H1 (cell line): ENCODE measurements at regions not wholly inside any gene's neighbourhood (a gene's known extent, or its start where the extent isn't known, plus 50 kb on each side); places are given as distances from the start of the nearest gene placed in this dataset.

ENCODE experiments used
- CTCF ChIA-PET: fragments of 300-600 bp; sonication (Branson Sonifier 250); formaldehyde crosslinking; loops from one replicate; lab custom pipeline; 2021; ENCODE audit not compliant: partially characterized antibody; lab: Charles Lee
- POLR2A ChIA-PET: fragments of 300-600 bp; sonication (Branson Sonifier 250); formaldehyde crosslinking; loops from one replicate; lab custom pipeline; 2021; ENCODE audit warnings: inconsistent platforms; ENCODE audit not compliant: partially characterized antibody; lab: Charles Lee
- DNase-seq, 2 experiments: peaks; one replicate each; pipeline versions ENCODE4 v3.0.0 to v3.0.0-alpha.2; 2010 to 2022; ENCODE audit warnings: low spot score in 2 of 2, low read depth in 1 of 2, mixed read lengths in 1 of 2
- FAIRE-seq: peaks from 2 replicates; lab custom pipeline; 2011; peaks lifted over from hg19 to GRCh38; lab: Jason Lieb, UNC
- H2AFZ ChIP-seq: 2 replicates; pipeline ENCODE4 v1.8.1; 2012; ENCODE audit warnings: low read length, inconsistent platforms
- H2AK5ac ChIP-seq: 2 replicates; pipeline ENCODE4 v1.6.1; 2013; ENCODE audit warnings: low read depth, low read length
- H2BK120ac ChIP-seq: replicated peaks from 2 replicates; pipeline ENCODE3; 2013; ENCODE audit warnings: low read depth, low read length, inconsistent platforms
- H2BK12ac ChIP-seq: 2 replicates; pipeline ENCODE4 v1.6.1; 2013; ENCODE audit warnings: low read depth, low read length
- H2BK15ac ChIP-seq: 2 replicates; pipeline ENCODE4 v1.6.1; 2013; ENCODE audit warnings: low read length
- H2BK20ac ChIP-seq: 2 replicates; pipeline ENCODE4 v1.6.1; 2013; ENCODE audit warnings: low read length
- H2BK5ac ChIP-seq: 2 replicates; pipeline ENCODE4 v1.6.1; 2013; ENCODE audit warnings: low read depth, low read length
- H3K14ac ChIP-seq: 2 replicates; pipeline ENCODE4 v1.6.1; 2013; ENCODE audit warnings: inconsistent platforms; ENCODE audit not compliant: insufficient read length
- H3K18ac ChIP-seq: 2 replicates; pipeline ENCODE4 v1.6.1; 2013; ENCODE audit warnings: low read length; ENCODE audit errors: extremely low read depth
- H3K23ac ChIP-seq: 2 replicates; pipeline ENCODE4 v1.6.1; 2013; ENCODE audit warnings: inconsistent platforms; ENCODE audit not compliant: insufficient read length
- H3K23me2 ChIP-seq: 2 replicates; pipeline ENCODE4 v1.6.1; 2013; ENCODE audit warnings: low read depth, low read length
- H3K27ac ChIP-seq: 2 replicates; pipeline ENCODE4 v1.6.1; 2011; ENCODE audit warnings: low read depth, low read length, inconsistent platforms
- H3K27me3 ChIP-seq, 4 experiments: replicated peaks in 1 of 4; 1 replicate in 1 of 4; 2 replicates in 3 of 4; pipeline versions ENCODE4 v1.6.1 to v1.8.1; 2011 to 2013; ENCODE audit warnings: low read length in 3 of 4, mild to moderate bottlenecking in 3 of 4, inconsistent platforms in 2 of 4, mixed read lengths in 2 of 4, moderate library complexity in 1 of 4; ENCODE audit not compliant: control insufficient read depth in 3 of 4, insufficient read depth in 3 of 4; ENCODE audit errors: extremely low read depth in 1 of 4
- H3K36me3 ChIP-seq, 4 experiments: 2 replicates each; pipeline versions ENCODE4 v1.6.1 to v1.8.1; 2011 to 2013; ENCODE audit warnings: mild to moderate bottlenecking in 4 of 4, low read length in 3 of 4, moderate library complexity in 2 of 4, control low read depth in 1 of 4, inconsistent platforms in 1 of 4; ENCODE audit not compliant: insufficient read depth in 4 of 4, control insufficient read depth in 2 of 4
- H3K4ac ChIP-seq: replicated peaks from 2 replicates; pipeline ENCODE3; 2013; ENCODE audit warnings: low read length, low read depth, mixed read lengths, inconsistent platforms; ENCODE audit not compliant: insufficient read length
- H3K4me1 ChIP-seq, 4 experiments: replicated peaks in 1 of 4; 1 replicate in 1 of 4; 2 replicates in 3 of 4; pipeline versions ENCODE4 v1.6.1 to v1.8.1; 2011 to 2013; ENCODE audit warnings: low read length in 3 of 4, inconsistent platforms in 2 of 4, mixed read lengths in 1 of 4; ENCODE audit not compliant: insufficient read depth in 4 of 4, control insufficient read depth in 3 of 4
- H3K4me2 ChIP-seq, 2 experiments: 2 replicates each; pipeline versions ENCODE4 v1.6.1 to v1.8.1; 2011 to 2013; ENCODE audit warnings: low read depth in 2 of 2, low read length in 2 of 2, control low read depth in 1 of 2, inconsistent platforms in 1 of 2, mild to moderate bottlenecking in 1 of 2; ENCODE audit not compliant: insufficient read depth in 1 of 2
- H3K4me3 ChIP-seq, 4 experiments: fragments of 200-600, 300-600 bp in 1 of 4; sonication (generic), shearing (Covaris generic), sonication (Bioruptor Twin) in 1 of 4; 2 replicates each; pipeline versions ENCODE4 v1.5.1 to v1.8.1; 2011 to 2016; ENCODE audit warnings: low read length in 4 of 4, low read depth in 3 of 4, control low read depth in 2 of 4, inconsistent platforms in 2 of 4, mild to moderate bottlenecking in 2 of 4, mixed read lengths in 1 of 4, moderate library complexity in 1 of 4; ENCODE audit not compliant: insufficient read depth in 2 of 4; ENCODE audit errors: extremely low read depth in 1 of 4
- H3K56ac ChIP-seq: replicated peaks from 2 replicates; pipeline ENCODE3; 2013; ENCODE audit warnings: low read depth, mild to moderate bottlenecking, mixed read lengths, low read length, inconsistent platforms; ENCODE audit not compliant: insufficient read length
- H3K79me1 ChIP-seq: 2 replicates; pipeline ENCODE4 v1.6.1; 2013; ENCODE audit warnings: low read depth, low read length, control low read depth
- H3K79me2 ChIP-seq, 2 experiments: 2 replicates each; pipeline versions ENCODE4 v1.6.1 to v1.8.1; 2012 to 2013; ENCODE audit warnings: low read length in 2 of 2, mild to moderate bottlenecking in 2 of 2, inconsistent platforms in 1 of 2; ENCODE audit not compliant: insufficient read depth in 2 of 2, control insufficient read depth in 1 of 2
- H3K9ac ChIP-seq, 4 experiments: replicated peaks in 1 of 4; 1 replicate in 1 of 4; 2 replicates in 3 of 4; pipeline versions ENCODE4 v1.6.1 to v1.8.1; 2011 to 2013; ENCODE audit warnings: low read depth in 3 of 4, low read length in 3 of 4, control low read depth in 2 of 4, mild to moderate bottlenecking in 2 of 4, moderate library complexity in 2 of 4, inconsistent platforms in 1 of 4; ENCODE audit errors: extremely low read depth in 1 of 4
- H3K9me3 ChIP-seq, 2 experiments: 2 replicates each; pipeline versions ENCODE4 v1.6.1 to v1.8.1; 2012 to 2013; ENCODE audit warnings: mild to moderate bottlenecking in 2 of 2, moderate library complexity in 2 of 2, control low read depth in 1 of 2, inconsistent platforms in 1 of 2, low read depth in 1 of 2, low read length in 1 of 2, mixed read lengths in 1 of 2; ENCODE audit not compliant: insufficient read depth in 2 of 2
- H4K20me1 ChIP-seq, 2 experiments: replicated peaks in 1 of 2; 2 replicates each; pipeline versions ENCODE3 to v1.8.1; 2011 to 2013; ENCODE audit warnings: inconsistent platforms in 2 of 2, low read length in 2 of 2, mild to moderate bottlenecking in 1 of 2; ENCODE audit not compliant: insufficient read depth in 2 of 2, control insufficient read depth in 1 of 2
- H4K5ac ChIP-seq: 2 replicates; pipeline ENCODE4 v1.6.1; 2013; ENCODE audit warnings: low read length, low read depth, mixed read lengths, inconsistent platforms; ENCODE audit not compliant: insufficient read length
- H4K8ac ChIP-seq: 2 replicates; pipeline ENCODE4 v1.8.0; 2013; ENCODE audit warnings: mild to moderate bottlenecking, moderate library complexity, low read length, inconsistent platforms; ENCODE audit not compliant: insufficient read depth; ENCODE audit errors: extremely low read depth
- H4K91ac ChIP-seq: replicated peaks from 2 replicates; pipeline ENCODE3; 2013; ENCODE audit warnings: low read length, mixed read lengths, inconsistent platforms; ENCODE audit not compliant: insufficient read length
- BCL11A ChIP-seq, 2 experiments: IDR thresholded peaks; one replicate each; pipeline ENCODE4 v1.6.1; 2011; ENCODE audit warnings: low read depth in 2 of 2, low read length in 2 of 2, mild to moderate bottlenecking in 2 of 2
- CHD1 ChIP-seq: IDR thresholded peaks from 2 replicates; pipeline ENCODE4 v1.6.1; 2012; ENCODE audit warnings: low read depth, low read length, improper control_type of control experiment
- CTBP2 ChIP-seq: IDR thresholded peaks from 2 replicates; pipeline ENCODE4 v1.7.0; 2011; ENCODE audit warnings: borderline replicate concordance, mild to moderate bottlenecking, moderate library complexity, mixed read lengths, low read length; ENCODE audit not compliant: insufficient read depth, insufficient read length
- EP300 ChIP-seq, 2 experiments: IDR thresholded peaks; 1 replicate in 1 of 2; 2 replicates in 1 of 2; pipeline ENCODE4 v1.6.1; 2011 to 2012; ENCODE audit warnings: low read depth in 2 of 2, low read length in 2 of 2, mild to moderate bottlenecking in 2 of 2, borderline replicate concordance in 1 of 2, inconsistent platforms in 1 of 2, moderate library complexity in 1 of 2
- MAFK ChIP-seq: IDR thresholded peaks from 2 replicates; pipeline ENCODE4 v1.6.1; 2012; ENCODE audit warnings: low read depth, mild to moderate bottlenecking, improper control_type of control experiment, low read length
- PHF8 ChIP-seq: fragments of 200-600 bp; sonication (generic); conservative IDR thresholded peaks from 2 replicates; pipeline ENCODE4 v1.7.1; 2012; ENCODE audit warnings: low read depth, mild to moderate bottlenecking, inconsistent platforms, low read length, moderate library complexity
- POLR2AphosphoS5 ChIP-seq: IDR thresholded peaks from 2 replicates; pipeline ENCODE4 v1.6.1; 2011; ENCODE audit warnings: low read depth, low read length
- SIN3A ChIP-seq, 2 experiments: IDR thresholded peaks in 1 of 2; conservative IDR thresholded peaks in 1 of 2; 2 replicates each; pipeline ENCODE4 v1.6.1; 2011 to 2012; ENCODE audit warnings: low read length in 2 of 2, improper control_type of control experiment in 1 of 2, low read depth in 1 of 2, mild to moderate bottlenecking in 1 of 2
- SRF ChIP-seq: IDR thresholded peaks from 2 replicates; pipeline ENCODE4 v1.6.1; 2011; ENCODE audit warnings: mild to moderate bottlenecking, low read depth, low read length, moderate library complexity
- TBP ChIP-seq: IDR thresholded peaks from 2 replicates; pipeline ENCODE4 v1.6.1; 2011; ENCODE audit warnings: low read depth, low read length, improper control_type of control experiment
- ZNF274 ChIP-seq: IDR thresholded peaks from 2 replicates; pipeline ENCODE4 v1.7.0; 2012; ENCODE audit warnings: low read length, borderline replicate concordance; ENCODE audit errors: extremely low read depth
- WGBS, 2 experiments: shearing (Covaris generic) in 1 of 2; methylation state at CpG; one replicate each; pipeline versions ENCODE4 v1.1.6 to v1.1.7; 2013 to 2015; ENCODE audit warnings: low lambda C conversion rate in 2 of 2, mixed read lengths in 2 of 2, inconsistent platforms in 1 of 2, low coverage in 1 of 2, missing lambda C conversion rate in 1 of 2; ENCODE audit not compliant: insufficient replicate concordance in 2 of 2, insufficient coverage in 1 of 2, insufficient read length in 1 of 2; ENCODE audit errors: extremely low coverage in 1 of 2, missing lambda C conversion rate in 1 of 2; 5-methylcytosine and 5-hydroxymethylcytosine counted together

GRCh38 chr13:94864474-94864873 is 152.1 kb upstream of the SOX21 start:
- no peaks in the 10 kb centered on the region for H3K9me3 ChIP-seq
- H3K79me1 ChIP-seq = no peaks in the 10 kb centered on the region
- H3K14ac ChIP-seq = no peak overlapping the region
- no peak overlapping the region for H4K5ac ChIP-seq
- H4K20me1 ChIP-seq = no peaks in the 10 kb centered on the region
- 92% methylated on average over 6 of the region's 6 CpGs; no CpG with 5 or more reads in 1 of the 2 experiments for WGBS, 2 experiments
- H3K27me3 ChIP-seq = no peaks in the 10 kb centered on the region
- H3K4me3 ChIP-seq = no peak overlapping the region
- CTCF ChIA-PET = no interaction called here
- no peak overlapping the region for H2BK20ac ChIP-seq
- H3K27ac ChIP-seq = no peak overlapping the region
- no peak overlapping the region for H3K18ac ChIP-seq
- H3K4ac ChIP-seq = no peak overlapping the region
- no peak overlapping the region for H3K4me2 ChIP-seq
- FAIRE-seq = no peak
- H2BK12ac ChIP-seq = no peak overlapping the region
- no peak overlapping the region for H3K56ac ChIP-seq
- no peak overlapping the region for H2AK5ac ChIP-seq
- H3K23ac ChIP-seq = no peak overlapping the region
- no peaks in the 10 kb centered on the region for H3K23me2 ChIP-seq
- H4K8ac ChIP-seq = no peak overlapping the region
- no peaks in the 10 kb centered on the region for H3K36me3 ChIP-seq
- H3K4me1 ChIP-seq = 0 out of 7 replicates have a peak, but pooled peaks cover 0 to 1% (median 0%) of the 10 kb centered on the region in 4 experiments
- H3K79me2 ChIP-seq = no peaks in the 10 kb centered on the region
- no peak overlapping the region for H4K91ac ChIP-seq
- no peak overlapping the region for H3K9ac ChIP-seq
- TF ChIP-seq ZNF274 (no peak), TBP (no peak), PHF8 (no peak), SRF (no peak), CHD1 (no peak), POLR2AphosphoS5 (no peak), MAFK (no peak), SIN3A (conservative IDR thresholded peaks at IDR 0.05 in 1 of 2, IDR thresholded peaks at IDR 0.05 in 1 of 2; ENCODE audit: low read depth in 1 of 2, low read length in 2 of 2) (no peak), EP300 (IDR thresholded peaks at IDR 0.05; ENCODE audit: borderline replicate concordance in 1 of 2, low read depth in 2 of 2, low read length in 2 of 2) (no peak), CTBP2 (no peak), BCL11A (IDR thresholded peaks at IDR 0.05; ENCODE audit: low read depth in 2 of 2, low read length in 2 of 2) (no peak)
- TF ChIP-seq, all 59 proteins: peak for 0
- Histone ChIP-seq H2BK120ac (no peak overlapping the region), H2BK15ac (no peak overlapping the region), H2BK5ac (no peak overlapping the region), H2AFZ (no peak overlapping the region)
- DNase-seq = no peak
- POLR2A ChIA-PET = interaction anchor here (0.6 kb wide), 1 partner anchor 103 kb away, joined by 3 read pairs; no protein-coding TSS in a partner anchor
